ENCODE measurements at regions not wholly inside any gene's neighbourhood (a gene's known extent, or its start where the extent isn't known, plus 50 kb on each side); places are given as distances from the start of the nearest gene placed in this dataset.

GRCh38 chr18:67400502-67401117, 115.9 kb downstream of the DSEL start:
- TF ChIP-seq CTCF (conservative IDR thresholded peaks at IDR 0.05) = no peak
- no peaks in the 10 kb centered on the region for H3K79me1 ChIP-seq (ENCODE audit: insufficient read depth, low read depth, low read length, poor library complexity, severe bottlenecking)
- Mint-ChIP-seq H3K27me3 (ENCODE audit: low read depth) (no peaks in the 10 kb centered on the region), H3K9me3 (no peaks in the 10 kb centered on the region), H3K36me3 (ENCODE audit: insufficient read depth in 1 of 3, low read depth in 3 of 3) (no peaks in the 10 kb centered on the region), H3K4me1 (no peaks in the 10 kb centered on the region), H3K4me3 (no peak overlapping the region), H3K27ac (no peak overlapping the region)
- no peak overlapping the region for H2BK120ac ChIP-seq (ENCODE audit: low read depth, low read length, poor library complexity, severe bottlenecking)
- H2BK15ac ChIP-seq (ENCODE audit: low read depth, low read length) = no peak overlapping the region
- H3K9ac ChIP-seq (ENCODE audit: extremely low read depth, insufficient read length, low read length) = no peak overlapping the region
- H3K14ac ChIP-seq (ENCODE audit: insufficient read depth, low read length) = no peak overlapping the region
- H3T11ph ChIP-seq (ENCODE audit: low read length) = no peak overlapping the region
- no peak overlapping the region for H3K4ac ChIP-seq (ENCODE audit: low read depth, low read length)
- H2BK20ac ChIP-seq (ENCODE audit: low read depth, low read length, poor library complexity, severe bottlenecking) = no peak overlapping the region
- no peak overlapping the region for H3K27ac ChIP-seq (ENCODE audit: insufficient read length, low read depth, low read length)
- H2BK12ac ChIP-seq (ENCODE audit: insufficient read length, low read depth, low read length) = no peak overlapping the region
- H3K23me2 ChIP-seq (ENCODE audit: insufficient read length, low read depth, low read length, poor library complexity, severe bottlenecking) = no peaks in the 10 kb centered on the region
- H2AFZ ChIP-seq (ENCODE audit: low read length) = no peak overlapping the region
- H4K5ac ChIP-seq (ENCODE audit: insufficient read length, low read depth, low read length) = no peak overlapping the region
- H3K27me3 ChIP-seq (ENCODE audit: insufficient read depth, low read length) = no peaks in the 10 kb centered on the region
- H3K79me2 ChIP-seq (ENCODE audit: insufficient read depth, low read length) = no peaks in the 10 kb centered on the region
- no peaks in the 10 kb centered on the region for H4K20me1 ChIP-seq (ENCODE audit: control insufficient read depth, insufficient read depth, insufficient read length)
- no peak overlapping the region for H3K23ac ChIP-seq (ENCODE audit: insufficient read length, low read depth, low read length)
- no peaks in the 10 kb centered on the region for H3K4me1 ChIP-seq (ENCODE audit: insufficient read depth, low read length)
- H4K91ac ChIP-seq (ENCODE audit: insufficient read length, low read depth, low read length) = no peak overlapping the region
- no peak overlapping the region for H4K8ac ChIP-seq (replicated peaks; ENCODE audit: insufficient read length, low read depth, low read length)
- H3K18ac ChIP-seq (ENCODE audit: insufficient read length, low read depth, low read length) = no peak overlapping the region
- WGBS (ENCODE audit: extremely low coverage, insufficient read length, low lambda C conversion rate) = no CpG with 5 or more reads among the region's 4 CpGs
- H3K56ac ChIP-seq (ENCODE audit: insufficient read length, low read depth, low read length) = no peak overlapping the region
- no peak overlapping the region for H2AK5ac ChIP-seq (ENCODE audit: insufficient read length, low read length)
- H2BK5ac ChIP-seq (ENCODE audit: insufficient read length, low read length) = no peak overlapping the region
- no peaks in the 10 kb centered on the region for H3K9me3 ChIP-seq (ENCODE audit: control insufficient read depth, low read depth, low read length)
- H3K4me2 ChIP-seq (ENCODE audit: insufficient read depth, insufficient read length, low read length) = no peak overlapping the region
- DNase-seq = no peak
